HG02642 (cell line): ENCODE measurements at regions not wholly inside any gene's neighbourhood (a gene's known extent, or its start where the extent isn't known, plus 50 kb on each side); places are given as distances from the start of the nearest gene placed in this dataset.

Source experiments
- ATAC-seq: cut with Tn5 transposase; IDR thresholded peaks from one replicate; pipeline ENCODE4 v1.9.1; 2021; ENCODE audit warnings: mild to moderate bottlenecking; ENCODE audit not compliant: unreplicated experiment, poor library complexity

DNA sequence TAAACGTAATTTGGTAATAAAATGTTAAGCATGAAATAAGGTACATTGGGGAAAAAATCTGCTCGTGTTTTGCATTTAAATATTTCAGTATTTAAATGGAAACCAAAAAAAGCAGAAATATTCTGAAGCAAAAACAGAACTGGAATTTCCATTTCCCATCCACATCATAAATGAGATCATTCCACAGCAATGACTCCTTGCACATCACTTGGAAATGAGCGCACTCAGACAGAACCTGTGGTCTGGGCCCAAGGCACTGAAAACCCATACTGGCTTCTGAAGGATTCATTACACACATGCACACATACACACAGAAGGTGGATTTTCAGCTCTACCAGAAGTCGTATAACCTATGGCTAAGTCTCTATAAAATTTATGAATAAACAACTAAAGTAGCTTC, 174.8 kb downstream of the IBTK start:
- no peak for ATAC-seq

DNA sequence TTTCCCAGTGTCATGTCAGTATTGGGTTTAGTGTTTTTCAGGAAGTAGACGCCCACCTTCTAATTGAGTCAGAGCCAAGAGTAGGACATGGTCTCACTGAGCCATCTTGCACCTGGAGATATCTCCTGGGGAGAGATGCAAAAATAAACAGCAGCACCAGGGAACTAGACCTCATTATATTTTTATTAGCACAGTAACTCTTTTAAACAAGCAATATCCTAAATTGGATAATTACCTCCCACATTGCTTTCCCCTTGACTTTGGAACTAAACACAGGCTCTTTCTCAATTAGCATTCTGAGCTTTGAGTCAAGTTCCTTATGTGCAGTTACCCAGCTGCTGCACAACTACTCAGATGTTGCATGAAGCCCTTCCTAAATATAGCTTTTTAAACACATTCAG, 175.4 kb downstream of the IBTK start:
- no peak for ATAC-seq

- ATAC-seq = no peak
These were observed 178.8 kb downstream of the IBTK start for GRCh38 chr6:82068721-82069120.

DNA sequence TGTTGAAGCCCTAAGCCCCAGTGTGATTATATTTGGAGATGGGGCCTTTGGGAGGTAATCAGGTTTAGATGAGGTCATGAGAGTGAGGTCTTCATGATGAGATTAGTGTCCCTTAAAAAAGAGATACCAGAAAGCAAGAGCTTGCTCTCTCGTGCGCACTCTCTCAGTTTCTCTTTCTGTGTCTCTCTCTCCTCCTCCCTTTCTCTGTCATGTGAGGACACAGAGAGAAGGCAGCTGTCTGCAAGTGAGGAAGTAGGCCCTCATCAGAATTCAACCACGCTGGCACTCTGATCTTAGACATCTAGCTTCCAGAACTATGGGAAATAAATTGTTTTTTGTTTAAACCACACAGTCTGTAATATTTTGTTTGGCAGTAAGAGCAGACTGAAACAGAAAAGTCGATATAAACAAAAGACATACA, 180.5 kb downstream of the IBTK start:
- ATAC-seq = peak; percentile 99

GRCh38 chr6:82066196-82066595, 181.3 kb downstream of the IBTK start:
- no peak for ATAC-seq

GRCh38 chr6:82063574-82063973, 184.0 kb downstream of the IBTK start:
- ATAC-seq = no peak

GRCh38 chr6:82062219-82062618, 185.3 kb downstream of the IBTK start:
- no peak for ATAC-seq

DNA sequence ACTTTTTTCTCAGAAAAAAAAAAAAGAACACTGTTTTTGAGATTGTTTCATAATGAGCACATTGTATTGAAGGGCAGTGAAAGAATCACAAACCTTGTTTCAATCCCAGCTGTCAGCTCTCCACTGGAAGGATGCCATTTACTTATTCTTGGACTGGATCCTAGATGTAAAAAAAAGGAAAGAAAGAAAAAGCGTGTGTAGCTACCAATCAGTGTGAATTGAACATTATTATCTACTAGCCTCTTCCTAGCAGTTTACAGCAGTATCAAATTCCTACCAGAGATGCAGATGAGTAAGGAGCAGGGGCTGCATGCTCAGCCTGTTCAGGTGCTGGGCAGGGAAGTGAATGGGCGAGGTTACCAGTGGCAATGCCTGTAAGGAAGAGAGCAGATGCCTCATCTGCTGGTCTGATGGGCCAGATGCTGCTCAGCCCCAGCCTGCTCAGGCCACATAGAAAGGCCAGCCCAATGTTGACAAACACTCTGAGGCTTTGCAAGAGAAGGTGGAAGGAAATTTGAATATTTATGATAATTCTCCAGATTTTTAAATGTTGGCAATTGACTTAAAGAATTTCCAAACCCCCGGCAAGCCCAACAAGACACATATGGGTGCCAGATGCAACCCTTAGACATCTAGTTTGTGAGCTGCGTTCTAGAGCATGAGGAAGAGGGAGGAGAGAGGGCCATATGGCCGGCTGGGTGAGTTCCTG, 189.5 kb downstream of the IBTK start:
- ATAC-seq = no peak

DNA sequence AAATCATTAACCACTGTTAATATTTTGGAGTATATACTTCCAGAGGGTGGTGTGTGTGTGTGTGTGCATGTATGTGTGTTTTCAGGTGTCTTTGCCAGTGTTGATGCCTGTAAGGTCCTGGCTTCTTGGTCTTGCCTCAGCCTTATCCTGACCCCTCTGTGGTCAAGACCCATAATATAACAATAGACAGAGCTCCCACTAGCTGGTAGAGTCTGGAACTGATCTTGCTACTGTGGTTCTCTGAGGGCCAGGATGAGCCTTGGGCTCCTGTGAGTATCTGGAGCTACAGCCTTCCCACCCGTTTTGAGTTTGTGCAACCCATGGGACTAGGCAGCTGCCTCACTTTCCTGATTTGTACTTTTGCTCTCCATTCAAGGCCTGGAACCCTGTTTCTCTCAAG, 191.0 kb downstream of the IBTK start:
- no peak for ATAC-seq

GRCh38 chr6:82045965-82046756, 201.4 kb downstream of the IBTK start:
- no peak for ATAC-seq

DNA sequence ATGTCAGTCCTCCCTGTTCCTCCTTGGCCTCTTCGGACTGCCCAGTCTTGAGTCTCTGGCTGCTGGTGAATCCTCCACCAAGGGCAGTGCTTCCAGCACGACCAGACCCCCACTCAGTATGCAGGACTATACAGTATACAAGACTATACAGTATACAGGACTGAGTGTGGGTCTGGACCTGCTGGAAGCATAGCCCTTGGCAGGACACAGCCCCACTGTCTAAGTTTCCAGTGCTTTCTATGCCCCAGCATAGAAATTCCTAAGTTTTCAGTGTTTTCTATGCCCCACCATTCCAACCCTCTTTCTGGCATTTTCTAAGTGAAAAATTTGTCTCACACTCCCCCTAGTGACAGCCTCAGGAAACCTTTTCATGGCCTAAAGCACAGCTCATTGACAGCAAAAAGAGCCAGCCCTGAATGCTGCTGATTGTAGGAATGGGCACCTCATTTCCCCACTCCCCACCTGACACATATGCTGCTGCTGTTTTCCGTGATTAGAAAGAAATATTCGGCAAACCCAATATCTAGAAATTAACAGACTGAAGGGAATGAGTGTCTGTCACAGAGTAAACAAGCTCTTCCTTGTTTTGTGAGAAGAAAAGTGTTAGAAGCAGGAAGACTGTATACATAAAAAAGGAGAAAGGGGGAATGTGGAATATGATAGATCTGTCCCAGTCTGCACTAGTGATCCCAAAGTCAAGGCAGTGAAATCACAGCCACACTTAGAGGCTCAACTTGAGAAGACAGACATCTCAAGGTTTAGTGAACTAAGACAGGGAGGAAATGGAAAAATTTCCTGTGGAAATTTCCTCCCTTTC, 206.9 kb downstream of the IBTK start:
- ATAC-seq = peak; percentile 87

- ATAC-seq = no peak
These were observed 208.9 kb downstream of the IBTK start for GRCh38 chr6:82038631-82039030.

GRCh38 chr6:82035526-82035925, 212.0 kb downstream of the IBTK start:
- no peak for ATAC-seq

GRCh38 chr6:82033631-82034211, 213.8 kb downstream of the IBTK start:
- ATAC-seq = no peak

DNA sequence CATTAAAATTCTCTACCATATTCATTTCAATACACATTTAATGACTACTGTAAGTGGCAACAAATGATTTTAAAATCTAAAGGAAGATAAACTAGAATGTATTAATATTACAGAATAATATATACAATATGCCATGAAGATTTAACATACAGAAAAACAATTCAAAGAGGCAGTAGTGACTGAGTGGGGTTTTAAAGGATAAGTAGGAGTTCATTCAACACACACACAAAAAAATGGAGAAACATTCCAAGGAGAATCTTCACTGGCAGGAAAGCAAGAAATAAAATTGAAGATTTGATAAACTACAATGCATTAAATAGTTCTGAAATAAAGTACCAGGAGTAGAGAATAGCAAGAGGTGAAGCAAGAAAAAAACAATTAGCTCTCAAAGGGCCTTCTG, 215.1 kb downstream of the IBTK start:
- ATAC-seq = no peak

DNA sequence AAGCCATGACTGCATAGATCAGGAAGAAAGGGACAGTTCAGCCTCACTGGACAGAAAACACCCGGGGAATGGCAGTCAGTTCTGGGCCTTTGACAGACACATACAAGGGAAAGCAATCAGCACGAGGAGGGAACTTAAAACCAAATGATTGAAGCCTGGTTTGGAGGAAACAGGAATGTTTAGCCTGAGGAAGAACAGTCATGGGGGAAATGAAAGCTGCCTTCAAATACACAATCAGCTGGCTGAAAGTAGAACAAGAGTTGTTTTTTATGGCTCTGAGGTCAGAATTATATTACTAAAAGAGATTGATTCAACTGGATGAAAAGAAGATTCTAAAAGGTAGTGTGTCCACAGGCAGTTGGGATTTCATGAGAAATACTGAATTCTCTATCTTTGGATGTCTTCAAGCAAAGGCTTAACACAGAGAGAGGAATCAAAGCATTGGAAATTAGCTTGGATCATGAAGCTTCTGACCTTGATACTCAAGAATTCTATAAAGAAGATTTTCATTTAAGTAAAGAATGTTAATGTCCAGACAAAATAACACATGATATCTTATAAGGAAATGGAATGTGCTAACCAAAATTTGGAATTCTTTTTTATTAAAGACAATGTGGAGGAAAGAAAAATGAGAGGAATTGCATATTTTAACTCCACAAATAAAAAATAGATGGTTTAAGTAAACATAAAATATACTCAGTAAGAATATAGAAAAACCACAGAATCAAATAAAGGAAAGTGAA, 216.6 kb downstream of the IBTK start:
- no peak for ATAC-seq

- no peak for ATAC-seq
These were observed 217.2 kb downstream of the IBTK start for GRCh38 chr6:82030301-82030700.

- no peak for ATAC-seq
These were observed 222.3 kb downstream of the IBTK start for GRCh38 chr6:82025271-82025670.

GRCh38 chr6:82022614-82023129, 224.9 kb downstream of the IBTK start:
- ATAC-seq = no peak

GRCh38 chr6:82017773-82018172, 229.8 kb downstream of the IBTK start:
- ATAC-seq = no peak
